Chondrocyte (in vitro differentiated cells): ENCODE measurements at regions not wholly inside any gene's neighbourhood (a gene's known extent, or its start where the extent isn't known, plus 50 kb on each side); places are given as distances from the start of the nearest gene placed in this dataset.

ENCODE experiments used
- DNase-seq: peaks from one replicate; pipeline ENCODE4 v3.0.0; 2021; ENCODE audit warnings: mixed read lengths, low spot score
- H3K27ac Mint-ChIP-seq: one replicate; pipeline ENCODE4 v1.8.0; 2021; ENCODE audit warnings: mild to moderate bottlenecking, moderate library complexity, mixed read lengths; ENCODE audit not compliant: unreplicated experiment
- H3K27me3 Mint-ChIP-seq: 2 replicates; pipeline ENCODE4 v1.8.0; 2021; ENCODE audit warnings: low read depth, mixed read lengths
- H3K36me3 Mint-ChIP-seq: 2 replicates; pipeline ENCODE4 v1.8.0; 2021; ENCODE audit warnings: low read depth, mixed read lengths
- H3K4me1 Mint-ChIP-seq: 2 replicates; pipeline ENCODE4 v1.8.0; 2021; ENCODE audit warnings: low read depth, mild to moderate bottlenecking, mixed read lengths
- H3K4me3 Mint-ChIP-seq: one replicate; pipeline ENCODE4 v1.8.0; 2021; ENCODE audit warnings: mild to moderate bottlenecking, moderate library complexity, mixed read lengths; ENCODE audit not compliant: unreplicated experiment
- H3K9me3 Mint-ChIP-seq: 2 replicates; pipeline ENCODE4 v1.8.0; 2021; ENCODE audit warnings: low read depth, mixed read lengths
- TF ChIP-seq, protein P1 (sequence below): fragments of 200-600 bp; sonication (generic); IDR thresholded peaks from 2 replicates; pipeline ENCODE4 v1.5.0; 2021; ENCODE audit warnings: antibody characterized with exemption, mild to moderate bottlenecking, moderate library complexity

DNA sequence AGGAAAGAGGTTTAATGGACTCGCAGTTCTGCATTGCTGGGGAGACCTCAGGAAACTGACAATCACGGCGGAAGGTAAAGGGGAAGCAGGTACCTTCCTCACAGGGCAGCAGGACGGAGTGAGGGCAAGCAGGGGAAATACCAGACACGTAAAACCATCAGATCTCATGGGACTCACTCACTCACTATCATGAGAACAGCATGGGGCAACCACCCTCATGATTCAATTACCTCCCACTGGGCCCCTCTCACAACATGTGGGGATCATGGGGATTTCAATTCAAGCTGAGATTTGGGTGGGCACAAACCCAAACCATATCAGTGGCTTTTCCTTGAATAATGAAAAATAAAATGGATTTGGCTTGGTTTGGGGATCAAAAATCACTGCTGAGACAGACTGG lies 380.5 kb downstream of the VRK1 start:
- Mint-ChIP-seq H3K9me3 (no peaks in the 10 kb centered on the region), H3K27ac (no peak overlapping the region), H3K4me3 (no peak overlapping the region), H3K4me1 (peaks cover 12% of the 10 kb centered on the region), H3K36me3 (no peaks in the 10 kb centered on the region), H3K27me3 (no peaks in the 10 kb centered on the region)
- no peak for DNase-seq
- TF ChIP-seq, protein P1, sequence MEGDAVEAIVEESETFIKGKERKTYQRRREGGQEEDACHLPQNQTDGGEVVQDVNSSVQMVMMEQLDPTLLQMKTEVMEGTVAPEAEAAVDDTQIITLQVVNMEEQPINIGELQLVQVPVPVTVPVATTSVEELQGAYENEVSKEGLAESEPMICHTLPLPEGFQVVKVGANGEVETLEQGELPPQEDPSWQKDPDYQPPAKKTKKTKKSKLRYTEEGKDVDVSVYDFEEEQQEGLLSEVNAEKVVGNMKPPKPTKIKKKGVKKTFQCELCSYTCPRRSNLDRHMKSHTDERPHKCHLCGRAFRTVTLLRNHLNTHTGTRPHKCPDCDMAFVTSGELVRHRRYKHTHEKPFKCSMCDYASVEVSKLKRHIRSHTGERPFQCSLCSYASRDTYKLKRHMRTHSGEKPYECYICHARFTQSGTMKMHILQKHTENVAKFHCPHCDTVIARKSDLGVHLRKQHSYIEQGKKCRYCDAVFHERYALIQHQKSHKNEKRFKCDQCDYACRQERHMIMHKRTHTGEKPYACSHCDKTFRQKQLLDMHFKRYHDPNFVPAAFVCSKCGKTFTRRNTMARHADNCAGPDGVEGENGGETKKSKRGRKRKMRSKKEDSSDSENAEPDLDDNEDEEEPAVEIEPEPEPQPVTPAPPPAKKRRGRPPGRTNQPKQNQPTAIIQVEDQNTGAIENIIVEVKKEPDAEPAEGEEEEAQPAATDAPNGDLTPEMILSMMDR, result no peak

DNA sequence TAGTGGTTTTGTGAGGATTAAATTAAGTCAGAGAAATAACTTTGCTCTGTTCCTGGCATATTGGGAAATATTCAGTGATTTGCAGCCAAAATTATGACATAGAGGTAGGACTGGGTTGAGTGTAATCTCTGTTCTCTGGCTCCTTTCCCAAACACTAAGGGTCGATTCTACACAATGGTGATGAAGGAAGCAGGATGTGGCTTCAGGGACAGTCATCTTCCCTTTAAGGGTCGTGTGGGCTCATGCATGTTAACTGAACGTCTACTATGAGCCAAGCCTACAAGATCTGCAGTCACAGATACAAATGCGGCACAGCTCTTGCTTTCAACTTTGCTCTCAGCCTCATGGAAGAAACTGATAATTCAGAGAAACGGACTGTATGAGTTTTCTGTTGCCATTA lies 381.6 kb downstream of the VRK1 start:
- no peak overlapping the region for H3K27ac Mint-ChIP-seq
- H3K27me3 Mint-ChIP-seq, result no peaks in the 10 kb centered on the region
- TF ChIP-seq, protein P1, result no peak
- DNase-seq, result no peak
- peaks cover 12% of the 10 kb centered on the region for H3K4me1 Mint-ChIP-seq
- no peaks in the 10 kb centered on the region for H3K9me3 Mint-ChIP-seq
- no peaks in the 10 kb centered on the region for H3K36me3 Mint-ChIP-seq
- no peak overlapping the region for H3K4me3 Mint-ChIP-seq

DNA sequence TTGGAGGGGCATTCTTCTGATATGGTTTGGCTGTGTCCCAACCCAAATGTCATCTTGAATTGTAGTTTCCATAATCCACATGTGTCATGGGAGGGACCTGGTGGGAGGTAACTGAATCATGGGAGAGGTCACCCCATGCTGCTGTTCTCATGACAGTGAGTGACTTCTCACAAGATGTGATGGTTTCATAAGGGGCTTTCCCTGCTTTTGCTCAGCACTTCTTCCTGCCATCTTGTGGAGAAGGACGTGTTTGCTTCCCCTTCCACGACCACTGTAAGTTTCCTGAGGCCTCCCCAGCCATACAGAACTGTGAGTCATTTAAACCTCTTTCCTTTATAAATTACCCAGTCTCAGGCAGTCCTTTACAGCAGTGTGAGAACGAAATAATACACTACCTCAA lies 382.4 kb downstream of the VRK1 start:
- Mint-ChIP-seq H3K27ac (no peak overlapping the region), H3K9me3 (no peaks in the 10 kb centered on the region), H3K4me3 (no peak overlapping the region), H3K4me1 (peaks cover 12% of the 10 kb centered on the region), H3K27me3 (no peaks in the 10 kb centered on the region), H3K36me3 (no peaks in the 10 kb centered on the region)
- DNase-seq, result no peak
- TF ChIP-seq, protein P1, result no peak

DNA sequence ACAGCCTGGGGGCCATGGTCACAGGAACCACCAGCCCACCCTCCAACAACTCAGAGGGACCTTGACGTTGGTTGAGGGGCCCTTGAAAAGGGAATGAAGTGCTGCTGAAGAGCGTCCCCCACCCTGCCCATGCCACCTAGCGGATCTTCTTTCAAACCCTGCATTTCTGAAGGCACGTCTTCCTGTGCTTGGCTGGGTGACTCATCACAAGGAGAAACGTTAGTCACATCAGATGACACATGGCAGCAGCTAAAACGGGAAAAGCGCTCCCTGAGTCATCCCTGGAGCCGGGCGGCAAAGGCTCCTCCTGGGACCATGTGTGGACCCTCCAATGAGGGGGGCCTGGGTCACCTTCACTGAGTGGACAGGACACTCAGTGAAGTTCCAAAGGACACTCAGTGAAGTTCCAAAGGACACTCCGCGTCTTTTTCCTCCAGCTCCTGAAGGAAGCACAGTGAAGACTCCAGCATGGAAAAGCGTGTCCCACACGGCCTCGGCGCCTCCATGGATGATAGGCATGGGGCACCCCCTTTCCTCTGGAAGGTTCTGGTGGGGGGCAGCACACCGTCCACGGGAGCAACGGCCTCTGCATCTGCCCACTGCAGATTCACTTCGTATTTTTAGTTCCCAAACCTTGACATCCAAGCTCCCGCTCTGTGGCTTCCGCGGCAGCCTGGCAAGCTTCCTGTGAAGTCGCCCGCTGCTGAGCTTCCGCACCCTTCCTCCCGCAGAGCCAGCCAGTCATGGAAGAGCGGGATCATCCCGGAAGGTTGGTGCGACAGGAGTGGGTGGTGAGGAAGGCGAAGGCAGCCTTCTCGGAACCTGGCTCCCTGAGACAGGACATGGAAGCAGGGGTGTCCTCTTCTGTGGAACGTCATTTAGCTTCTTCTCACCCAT lies 383.4 kb downstream of the VRK1 start:
- Mint-ChIP-seq H3K27me3 (peaks cover 6% of the 10 kb centered on the region), H3K27ac (no peak overlapping the region), H3K9me3 (no peaks in the 10 kb centered on the region), H3K36me3 (no peaks in the 10 kb centered on the region), H3K4me1 (peaks cover 12% of the 10 kb centered on the region), H3K4me3 (no peak overlapping the region)
- peak; percentile 70 for DNase-seq
- TF ChIP-seq, protein P1, result peak; percentile 54

DNA sequence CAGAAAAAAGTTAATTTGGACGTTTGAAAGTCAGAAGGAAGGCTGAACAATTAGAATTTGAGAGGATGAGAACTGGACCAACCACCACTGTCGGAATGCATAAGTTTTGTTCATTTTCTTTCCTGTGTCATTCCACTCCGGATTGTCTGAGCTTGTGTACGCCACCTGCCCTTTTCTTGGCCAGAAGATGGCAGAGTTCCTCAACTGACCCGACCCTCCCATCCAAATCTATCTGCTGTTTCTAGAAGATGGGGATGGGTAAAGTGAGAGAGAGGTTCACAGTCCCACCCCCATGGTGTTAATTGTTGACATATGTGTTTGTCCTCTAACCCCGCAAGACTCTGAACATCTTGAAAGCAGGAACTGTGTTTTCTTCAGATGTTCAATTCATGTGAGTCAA lies 388.0 kb downstream of the VRK1 start:
- TF ChIP-seq, protein P1, result peak; percentile 58
- DNase-seq, result no peak
- Mint-ChIP-seq H3K27me3 (peaks cover 21% of the 10 kb centered on the region), H3K9me3 (peaks cover 2% of the 10 kb centered on the region), H3K4me3 (no peak overlapping the region), H3K36me3 (no peaks in the 10 kb centered on the region), H3K27ac (no peak overlapping the region), H3K4me1 (peaks cover 6% of the 10 kb centered on the region)
